ENCODE measurements at regions not wholly inside any gene's neighbourhood (a gene's known extent, or its start where the extent isn't known, plus 50 kb on each side); places are given as distances from the start of the nearest gene placed in this dataset.

DNA sequence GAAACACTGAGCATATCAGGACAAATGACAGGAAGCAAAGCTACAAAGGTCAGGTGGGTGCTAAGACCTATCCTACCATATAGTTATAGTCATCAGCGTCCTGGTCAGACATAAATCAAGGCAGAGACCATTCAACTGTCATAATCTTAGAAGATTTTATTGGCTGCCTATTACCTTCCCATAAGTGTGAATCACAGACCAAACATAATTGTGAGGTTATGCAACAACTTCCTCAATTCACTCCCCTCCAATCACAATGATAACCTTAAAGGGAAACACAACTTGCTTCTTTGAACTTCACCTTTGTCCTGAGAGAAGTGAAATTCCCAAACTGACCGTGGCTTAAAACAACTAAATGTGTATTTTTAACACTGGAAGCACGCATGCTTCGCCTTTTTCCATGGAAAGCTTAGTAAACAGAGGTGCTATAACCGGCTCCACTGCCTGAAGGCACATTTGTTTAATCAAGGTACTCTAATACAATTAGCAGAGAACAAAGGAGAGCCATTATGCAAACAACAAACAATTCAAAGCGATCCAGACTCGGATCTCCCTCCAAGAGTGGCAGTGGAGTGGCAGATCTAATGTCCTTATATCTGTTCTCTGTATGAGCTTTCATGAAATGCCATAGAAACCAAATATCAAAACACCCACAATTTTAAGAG lies 84.9 kb downstream of the TMEM114 start:
- no peaks in the 10 kb centered on the region for H3K4me1 ChIP-seq
- no peaks in the 10 kb centered on the region for H3K36me3 ChIP-seq
- H3K4me3 ChIP-seq: no peak overlapping the region
- no peaks in the 10 kb centered on the region for H3K9me3 ChIP-seq
- intact Hi-C loops (cut with DNase I): no loop called here
- no peak overlapping the region for H3K27ac ChIP-seq
- DNase-seq (ENCODE audit: low spot score in 2 of 2): no peak
- no peaks in the 10 kb centered on the region for H3K27me3 ChIP-seq
- TF ChIP-seq, protein P1, sequence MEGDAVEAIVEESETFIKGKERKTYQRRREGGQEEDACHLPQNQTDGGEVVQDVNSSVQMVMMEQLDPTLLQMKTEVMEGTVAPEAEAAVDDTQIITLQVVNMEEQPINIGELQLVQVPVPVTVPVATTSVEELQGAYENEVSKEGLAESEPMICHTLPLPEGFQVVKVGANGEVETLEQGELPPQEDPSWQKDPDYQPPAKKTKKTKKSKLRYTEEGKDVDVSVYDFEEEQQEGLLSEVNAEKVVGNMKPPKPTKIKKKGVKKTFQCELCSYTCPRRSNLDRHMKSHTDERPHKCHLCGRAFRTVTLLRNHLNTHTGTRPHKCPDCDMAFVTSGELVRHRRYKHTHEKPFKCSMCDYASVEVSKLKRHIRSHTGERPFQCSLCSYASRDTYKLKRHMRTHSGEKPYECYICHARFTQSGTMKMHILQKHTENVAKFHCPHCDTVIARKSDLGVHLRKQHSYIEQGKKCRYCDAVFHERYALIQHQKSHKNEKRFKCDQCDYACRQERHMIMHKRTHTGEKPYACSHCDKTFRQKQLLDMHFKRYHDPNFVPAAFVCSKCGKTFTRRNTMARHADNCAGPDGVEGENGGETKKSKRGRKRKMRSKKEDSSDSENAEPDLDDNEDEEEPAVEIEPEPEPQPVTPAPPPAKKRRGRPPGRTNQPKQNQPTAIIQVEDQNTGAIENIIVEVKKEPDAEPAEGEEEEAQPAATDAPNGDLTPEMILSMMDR (IDR thresholded peaks at IDR 0.05): no peak

DNA sequence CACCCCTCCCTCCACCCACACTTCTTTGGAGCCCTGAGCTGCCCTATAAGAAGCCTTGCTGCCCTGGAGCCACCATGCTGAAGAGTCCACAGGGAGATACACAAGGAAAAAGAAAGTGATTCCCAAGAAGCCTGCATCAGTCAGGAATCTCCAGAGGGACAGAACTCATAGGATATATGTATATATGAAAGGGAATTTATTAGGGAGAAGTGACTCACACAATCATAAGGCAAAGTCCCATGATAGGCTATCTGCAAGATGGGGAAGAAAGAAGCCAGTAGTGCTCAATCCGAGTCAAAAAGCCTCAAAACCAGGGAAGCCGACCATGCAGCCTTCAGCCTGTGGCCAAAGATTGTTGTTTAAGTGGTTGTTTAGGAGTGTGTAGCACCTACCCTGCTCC lies 87.9 kb downstream of the TMEM114 start:
- Histone ChIP-seq H3K4me3 (no peak overlapping the region), H3K27ac (no peak overlapping the region), H3K4me1 (no peaks in the 10 kb centered on the region), H3K27me3 (no peaks in the 10 kb centered on the region), H3K36me3 (no peaks in the 10 kb centered on the region), H3K9me3 (no peaks in the 10 kb centered on the region)
- TF ChIP-seq, protein P1 (IDR thresholded peaks at IDR 0.05): no peak
- intact Hi-C loops (cut with DNase I): no loop called here
- no peak for DNase-seq (ENCODE audit: low spot score in 2 of 2)

DNA sequence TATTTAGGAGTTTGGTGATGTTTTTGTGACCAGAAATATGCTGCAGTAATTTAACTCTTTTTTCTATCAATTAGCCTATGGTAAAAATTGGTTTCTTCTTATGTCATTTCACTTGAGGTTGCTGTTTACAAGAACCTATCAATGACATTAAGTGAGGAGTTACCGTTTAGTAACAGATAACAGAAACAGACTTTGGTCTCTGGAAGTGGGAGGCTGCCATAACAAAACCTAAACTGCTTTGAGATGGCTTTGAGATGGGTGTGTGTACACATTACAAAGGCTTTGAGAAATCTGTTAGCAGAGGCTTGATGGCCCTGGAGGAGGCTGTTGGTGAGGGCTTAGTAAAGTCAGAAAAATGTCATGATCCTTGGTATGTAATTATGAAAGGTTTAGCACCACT lies 90.0 kb downstream of the TMEM114 start:
- no peaks in the 10 kb centered on the region for H3K27me3 ChIP-seq
- no peaks in the 10 kb centered on the region for H3K36me3 ChIP-seq
- no peaks in the 10 kb centered on the region for H3K9me3 ChIP-seq
- no peak overlapping the region for H3K27ac ChIP-seq
- no peaks in the 10 kb centered on the region for H3K4me1 ChIP-seq
- H3K4me3 ChIP-seq: no peak overlapping the region
- TF ChIP-seq, protein P1 (IDR thresholded peaks at IDR 0.05): no peak
- no peak for DNase-seq (ENCODE audit: low spot score in 2 of 2)
- intact Hi-C loops (cut with DNase I): no loop called here

DNA sequence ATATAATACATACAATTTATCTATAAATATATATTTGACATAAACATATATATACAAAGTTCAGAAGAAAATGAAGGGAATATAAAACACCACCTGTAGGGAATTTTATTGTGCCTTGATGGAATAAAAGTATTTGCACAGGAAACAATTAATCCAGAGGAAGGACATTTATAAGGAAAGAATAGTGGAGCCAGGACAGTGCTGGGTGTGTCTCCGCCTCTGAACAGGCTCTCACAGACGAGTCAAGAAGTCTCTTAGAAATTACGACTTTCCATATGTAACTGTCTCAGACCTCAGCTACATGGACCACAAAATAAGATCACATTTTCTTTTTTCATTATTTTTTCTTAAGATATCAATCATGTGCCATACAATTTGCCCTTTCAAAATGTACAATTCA lies 93.9 kb downstream of the TMEM114 start:
- intact Hi-C loops (cut with DNase I): no loop called here
- no peaks in the 10 kb centered on the region for H3K4me1 ChIP-seq
- H3K36me3 ChIP-seq: no peaks in the 10 kb centered on the region
- no peak overlapping the region for H3K4me3 ChIP-seq
- TF ChIP-seq, protein P1 (IDR thresholded peaks at IDR 0.05): no peak
- H3K27ac ChIP-seq: no peak overlapping the region
- DNase-seq (ENCODE audit: low spot score in 2 of 2): no peak
- no peaks in the 10 kb centered on the region for H3K27me3 ChIP-seq
- no peaks in the 10 kb centered on the region for H3K9me3 ChIP-seq

DNA sequence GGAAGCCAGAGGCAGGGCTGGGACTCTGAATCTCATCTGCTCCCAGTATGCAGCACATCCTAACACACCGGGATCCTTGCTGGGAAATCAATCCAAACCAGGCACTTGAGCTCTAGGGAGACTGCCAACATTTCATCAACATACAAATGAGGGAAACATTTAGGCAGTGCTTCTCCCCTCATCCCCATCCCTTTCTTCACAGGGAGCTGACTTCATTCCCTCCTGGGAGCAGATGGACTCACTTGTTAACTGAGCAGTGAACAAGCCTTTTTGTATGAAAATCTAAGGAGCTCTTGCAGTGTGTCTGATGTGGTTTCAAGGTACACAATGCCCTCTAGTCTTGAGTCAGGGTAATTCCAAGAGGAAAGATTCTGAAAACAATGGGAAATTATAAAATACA lies 96.3 kb downstream of the TMEM114 start:
- no peaks in the 10 kb centered on the region for H3K27me3 ChIP-seq
- H3K9me3 ChIP-seq: no peaks in the 10 kb centered on the region
- DNase-seq (ENCODE audit: low spot score in 2 of 2): no peak
- no peaks in the 10 kb centered on the region for H3K4me1 ChIP-seq
- H3K36me3 ChIP-seq: no peaks in the 10 kb centered on the region
- no peak overlapping the region for H3K4me3 ChIP-seq
- H3K27ac ChIP-seq: no peak overlapping the region
- TF ChIP-seq, protein P1 (IDR thresholded peaks at IDR 0.05): no peak
- intact Hi-C loops (cut with DNase I): no loop called here

DNA sequence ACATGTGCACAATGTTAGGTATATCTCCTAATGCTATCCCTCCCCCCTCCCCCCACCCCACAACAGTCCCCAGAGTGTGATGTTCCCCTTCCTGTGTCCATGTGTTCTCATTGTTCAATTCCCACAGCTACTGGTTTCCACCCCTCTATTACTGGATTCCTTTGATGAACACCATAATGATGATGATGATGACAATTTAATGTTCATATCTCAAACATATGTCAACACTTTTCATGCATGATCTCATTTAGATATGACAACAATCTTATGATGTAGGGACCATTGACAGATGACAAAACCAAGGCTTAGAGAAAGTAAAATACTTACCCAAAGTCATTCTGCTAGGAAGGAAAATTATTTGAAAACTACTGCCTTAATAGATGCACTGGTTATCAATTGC lies 97.6 kb downstream of the TMEM114 start:
- H3K27ac ChIP-seq: no peak overlapping the region
- no peaks in the 10 kb centered on the region for H3K4me1 ChIP-seq
- TF ChIP-seq, protein P1 (IDR thresholded peaks at IDR 0.05): no peak
- H3K36me3 ChIP-seq: no peaks in the 10 kb centered on the region
- DNase-seq (ENCODE audit: low spot score in 2 of 2): no peak
- no peaks in the 10 kb centered on the region for H3K27me3 ChIP-seq
- intact Hi-C loops (cut with DNase I): no loop called here
- no peaks in the 10 kb centered on the region for H3K9me3 ChIP-seq
- H3K4me3 ChIP-seq: no peak overlapping the region
